PC-3 (cell line): ENCODE measurements at regions not wholly inside any gene's neighbourhood (a gene's known extent, or its start where the extent isn't known, plus 50 kb on each side); places are given as distances from the start of the nearest gene placed in this dataset.

Source experiments
- ATAC-seq: fragments of 200-7000 bp; cut with Tn5 transposase; 2 replicates; pipeline ENCODE4 v1.9.1; 2020; ENCODE audit warnings: mild to moderate bottlenecking, moderate library complexity
- BruUV-seq: library from RNA; stranded (reverse); fragments of 400-500 nt; replicated peaks from 2 replicates; lab custom pipeline; 2021; lab: Mats Ljungman, UMichigan
- CTCF ChIA-PET: fragments of 300-600 bp; sonication (Branson Sonifier 250); formaldehyde crosslinking; loops from one replicate; lab custom pipeline; 2022; ENCODE audit warnings: antibody characterized with exemption; lab: Charles Lee
- POLR2A ChIA-PET: fragments of 300-600 bp; sonication (Branson Sonifier 250); formaldehyde crosslinking; loops from one replicate; lab custom pipeline; 2022; ENCODE audit warnings: antibody characterized with exemption; ENCODE audit not compliant: unreplicated experiment; lab: Charles Lee
- DNase-seq: peaks from one replicate; pipeline ENCODE4 v3.0.0-alpha.2; 2015
- H2AFZ ChIP-seq: fragments of 300-600 bp; sonication (generic); 2 replicates; pipeline ENCODE4 v1.6.0; 2016; ENCODE audit warnings: antibody characterized with exemption, low read length
- H3F3A ChIP-seq: fragments of 300-600 bp; sonication (generic); one replicate; pipeline ENCODE4 v1.6.0; 2017; ENCODE audit warnings: antibody characterized with exemption, low read length, control low read depth, mild to moderate bottlenecking; ENCODE audit not compliant: unreplicated experiment
- H3K27ac ChIP-seq: fragments of 300-600 bp; sonication (generic); 2 replicates; pipeline ENCODE4 v1.5.1; 2016; ENCODE audit warnings: mild to moderate bottlenecking, low read length
- H3K27me3 ChIP-seq: fragments of 300-600 bp; sonication (generic); 2 replicates; pipeline ENCODE4 v1.6.1; 2016; ENCODE audit warnings: low read length, mixed read lengths
- H3K36me3 ChIP-seq: fragments of 300-600 bp; sonication (generic); 2 replicates; pipeline ENCODE4 v1.6.1; 2016; ENCODE audit warnings: low read depth, mixed run types, low read length, mixed read lengths
- H3K4me1 ChIP-seq: fragments of 300-600 bp; sonication (generic); 2 replicates; pipeline ENCODE4 v1.5.1; 2016; ENCODE audit warnings: low read length; ENCODE audit not compliant: insufficient read depth
- H3K4me2 ChIP-seq: fragments of 300-600 bp; sonication (generic); 2 replicates; pipeline ENCODE4 v1.6.0; 2016; ENCODE audit warnings: low read length
- H3K4me3 ChIP-seq: fragments of 300-600 bp; sonication (generic); 2 replicates; pipeline ENCODE4 v1.5.1; 2016; ENCODE audit warnings: mild to moderate bottlenecking, low read length, mixed read lengths
- H3K79me2 ChIP-seq: fragments of 300-600 bp; sonication (generic); 2 replicates; pipeline ENCODE4 v1.6.1; 2017; ENCODE audit warnings: low read length, mixed read lengths
- H3K9ac ChIP-seq: fragments of 300-600 bp; sonication (generic); 2 replicates; pipeline ENCODE4 v1.6.0; 2016; ENCODE audit warnings: mild to moderate bottlenecking, low read length
- H3K9me2 ChIP-seq: fragments of 300-600 bp; sonication (generic); replicated peaks from 2 replicates; pipeline ENCODE4 v1.6.1; 2016; ENCODE audit warnings: mixed run types, low read length, mixed read lengths
- H3K9me3 ChIP-seq: fragments of 300-600 bp; sonication (generic); 2 replicates; pipeline ENCODE4 v1.6.1; 2016; ENCODE audit warnings: low read length, mixed read lengths
- H4K20me1 ChIP-seq: fragments of 300-600 bp; sonication (generic); 2 replicates; pipeline ENCODE4 v1.6.1; 2016; ENCODE audit warnings: low read length, mixed read lengths
- EZH2 ChIP-seq: fragments of 300-600 bp; sonication (generic); IDR thresholded peaks from one replicate; pipeline ENCODE4 v1.6.1; 2017; ENCODE audit warnings: antibody characterized with exemption, mild to moderate bottlenecking, low read length; ENCODE audit not compliant: unreplicated experiment
- EZH2phosphoT487 ChIP-seq: fragments of 300-600 bp; sonication (generic); IDR thresholded peaks from 2 replicates; pipeline ENCODE4 v1.6.1; 2018; ENCODE audit warnings: mild to moderate bottlenecking, antibody characterized with exemption, low read length, borderline replicate concordance
- intact Hi-C: fragments of 100-400 bp; cut with micrococcal nuclease; formaldehyde crosslinking; loops from 2 replicates; pipeline ENCODE4 v1.9.0; 2023
- TF ChIP-seq, protein P1 (sequence below): fragments of 300-600 bp; sonication (generic); conservative IDR thresholded peaks from 2 replicates; pipeline ENCODE4 v1.5.1; 2017; ENCODE audit warnings: antibody characterized with exemption, low read depth, mild to moderate bottlenecking, low read length

DNA sequence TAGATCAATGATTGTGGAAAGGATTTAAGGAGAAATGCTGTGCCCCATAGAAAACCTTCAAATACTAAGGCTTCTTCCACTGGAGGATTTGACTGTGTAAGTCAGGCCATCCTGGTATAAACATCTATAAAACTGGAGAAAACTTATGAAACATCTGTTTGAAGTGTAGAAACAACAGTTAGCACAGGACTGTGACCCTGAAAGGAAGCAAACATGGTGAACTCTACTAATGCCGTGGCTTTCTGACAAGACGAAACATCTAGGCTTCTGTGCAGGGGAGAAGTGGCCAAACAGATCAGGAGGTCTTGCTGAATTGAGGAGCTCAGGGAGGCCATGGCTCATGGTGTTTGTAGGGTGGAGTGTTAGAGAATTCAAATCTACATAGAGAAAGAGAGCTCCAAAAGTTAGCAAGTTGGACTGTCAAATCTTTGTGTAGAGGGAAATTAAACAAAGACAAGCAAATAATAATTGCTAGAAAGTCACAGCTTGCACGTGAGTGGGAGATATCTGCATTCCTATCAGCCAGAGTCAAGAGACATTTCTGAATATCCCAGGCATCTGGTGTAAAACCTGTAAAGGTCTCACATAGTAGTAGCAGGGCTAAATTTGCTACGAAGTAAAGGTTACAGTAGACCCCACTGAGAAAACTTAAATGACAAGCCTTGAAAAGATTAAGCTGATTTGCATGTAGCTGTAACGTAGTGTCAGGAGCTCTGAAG, 566.8 kb upstream of the B3GALT2 start:
- DNase-seq = no peak
- POLR2A ChIA-PET = interaction anchor here (0.6 kb wide), 1 partner anchor 43 kb away, joined by 3 read pairs; no protein-coding TSS in a partner anchor
- Histone ChIP-seq H3K4me3 (no peak overlapping the region), H3K4me1 (no peaks in the 10 kb centered on the region), H3K27me3 (no peaks in the 10 kb centered on the region), H3K9me2 (no peaks in the 10 kb centered on the region), H3K4me2 (no peak overlapping the region), H3K9ac (no peak overlapping the region), H3K36me3 (no peaks in the 10 kb centered on the region), H3K27ac (no peak overlapping the region), H3K79me2 (no peaks in the 10 kb centered on the region), H3K9me3 (no peaks in the 10 kb centered on the region), H3F3A (no peaks in the 10 kb centered on the region), H2AFZ (no peak overlapping the region), H4K20me1 (no peaks in the 10 kb centered on the region)
- no peak for ATAC-seq
- intact Hi-C loops = no loop called here
- TF ChIP-seq, protein P1, sequence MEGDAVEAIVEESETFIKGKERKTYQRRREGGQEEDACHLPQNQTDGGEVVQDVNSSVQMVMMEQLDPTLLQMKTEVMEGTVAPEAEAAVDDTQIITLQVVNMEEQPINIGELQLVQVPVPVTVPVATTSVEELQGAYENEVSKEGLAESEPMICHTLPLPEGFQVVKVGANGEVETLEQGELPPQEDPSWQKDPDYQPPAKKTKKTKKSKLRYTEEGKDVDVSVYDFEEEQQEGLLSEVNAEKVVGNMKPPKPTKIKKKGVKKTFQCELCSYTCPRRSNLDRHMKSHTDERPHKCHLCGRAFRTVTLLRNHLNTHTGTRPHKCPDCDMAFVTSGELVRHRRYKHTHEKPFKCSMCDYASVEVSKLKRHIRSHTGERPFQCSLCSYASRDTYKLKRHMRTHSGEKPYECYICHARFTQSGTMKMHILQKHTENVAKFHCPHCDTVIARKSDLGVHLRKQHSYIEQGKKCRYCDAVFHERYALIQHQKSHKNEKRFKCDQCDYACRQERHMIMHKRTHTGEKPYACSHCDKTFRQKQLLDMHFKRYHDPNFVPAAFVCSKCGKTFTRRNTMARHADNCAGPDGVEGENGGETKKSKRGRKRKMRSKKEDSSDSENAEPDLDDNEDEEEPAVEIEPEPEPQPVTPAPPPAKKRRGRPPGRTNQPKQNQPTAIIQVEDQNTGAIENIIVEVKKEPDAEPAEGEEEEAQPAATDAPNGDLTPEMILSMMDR = no peak
- TF ChIP-seq EZH2phosphoT487 = no peak
- TF ChIP-seq EZH2 = no peak
- CTCF ChIA-PET = no interaction called here
- no TSS peak for BruUV-seq

DNA sequence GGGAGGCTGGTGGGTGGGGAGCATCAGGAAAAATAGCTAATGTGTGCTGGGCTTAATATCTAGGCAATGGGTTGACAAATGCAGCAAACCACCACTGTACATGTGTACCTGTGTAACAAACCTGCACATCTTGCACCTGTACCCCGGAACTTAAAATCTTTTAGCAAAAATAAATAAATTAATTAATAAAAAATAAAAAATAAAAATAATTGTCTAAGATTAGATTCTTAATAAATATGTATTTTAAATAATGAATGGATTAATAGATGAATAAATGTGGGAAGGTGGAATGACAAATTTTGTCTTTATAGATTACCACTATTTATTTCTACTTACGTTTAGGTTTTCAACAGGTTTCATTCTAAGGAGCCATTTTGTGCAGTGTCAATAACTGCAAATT, 563.5 kb upstream of the B3GALT2 start:
- intact Hi-C loops = no loop called here
- no peaks in the 10 kb centered on the region for H3K9me3 ChIP-seq
- DNase-seq (no peak), ATAC-seq (no peak)
- BruUV-seq = no TSS peak
- no peaks in the 10 kb centered on the region for H4K20me1 ChIP-seq
- TF ChIP-seq, protein P1 = no peak
- TF ChIP-seq EZH2 = no peak
- TF ChIP-seq EZH2phosphoT487 = no peak
- H3K27me3 ChIP-seq = no peaks in the 10 kb centered on the region
- H3F3A ChIP-seq = no peaks in the 10 kb centered on the region
- no peaks in the 10 kb centered on the region for H3K36me3 ChIP-seq
- ChIA-PET CTCF (no interaction called here), POLR2A (no interaction called here)
- H3K79me2 ChIP-seq = no peaks in the 10 kb centered on the region
- no peak overlapping the region for H3K27ac ChIP-seq
- H3K4me2 ChIP-seq = no peak overlapping the region
- H3K4me1 ChIP-seq = no peaks in the 10 kb centered on the region
- H3K4me3 ChIP-seq = no peak overlapping the region
- no peaks in the 10 kb centered on the region for H3K9me2 ChIP-seq
- no peak overlapping the region for H3K9ac ChIP-seq
- no peak overlapping the region for H2AFZ ChIP-seq

DNA sequence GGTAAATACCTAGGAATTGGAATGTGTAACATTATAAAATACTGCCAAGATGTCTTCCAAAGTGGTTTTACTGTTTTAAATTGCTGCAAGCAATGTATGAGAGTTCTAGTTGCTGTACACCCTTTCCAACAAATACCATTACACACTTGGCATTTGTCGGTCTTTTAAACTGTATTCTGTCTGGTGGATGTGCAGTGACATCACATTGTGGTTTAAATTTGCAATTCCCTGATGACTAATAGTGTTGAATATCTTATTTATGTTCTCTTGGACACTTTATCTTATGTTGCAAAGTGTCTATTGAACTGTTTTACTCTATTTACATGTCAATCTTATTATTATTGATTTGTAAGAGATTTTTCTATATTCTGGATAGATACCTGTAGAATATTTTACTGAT, 561.2 kb upstream of the B3GALT2 start:
- POLR2A ChIA-PET = no interaction called here
- ATAC-seq = no peak
- Histone ChIP-seq H3K9me2 (no peaks in the 10 kb centered on the region), H4K20me1 (no peaks in the 10 kb centered on the region), H3K79me2 (no peaks in the 10 kb centered on the region), H3K27me3 (no peaks in the 10 kb centered on the region), H2AFZ (no peak overlapping the region), H3F3A (no peaks in the 10 kb centered on the region), H3K9ac (no peak overlapping the region), H3K9me3 (no peaks in the 10 kb centered on the region), H3K27ac (no peak overlapping the region), H3K4me1 (no peaks in the 10 kb centered on the region), H3K4me2 (no peak overlapping the region), H3K4me3 (no peak overlapping the region), H3K36me3 (no peaks in the 10 kb centered on the region)
- peak; percentile 20 for DNase-seq
- BruUV-seq = no TSS peak
- intact Hi-C loops = no loop called here
- TF ChIP-seq, protein P1 = no peak
- no peak for TF ChIP-seq EZH2phosphoT487
- no peak for TF ChIP-seq EZH2
- CTCF ChIA-PET = no interaction called here
